ENCODE measurements at regions not wholly inside any gene's neighbourhood (a gene's known extent, or its start where the extent isn't known, plus 50 kb on each side); places are given as distances from the start of the nearest gene placed in this dataset.

GRCh38 chr19:27529158-27529557 is 1683.8 kb downstream of the UQCRFS1 start:
- TF ChIP-seq CTCF (IDR thresholded peaks at IDR 0.05) (no peak), POLR2A (IDR thresholded peaks at IDR 0.05) (no peak), POLR2AphosphoS5 (IDR thresholded peaks at IDR 0.05) (no peak), EP300 (IDR thresholded peaks at IDR 0.05) (no peak)
- no peak overlapping the region for H3K27ac ChIP-seq
- no peaks in the 10 kb centered on the region for H3K4me1 ChIP-seq
- DNase-seq: no peak
- ATAC-seq (ENCODE audit: low FRiP score in 2 of 2): no peak
- no peaks in the 10 kb centered on the region for H3K36me3 ChIP-seq
- peaks cover 14 to 88% (median 66%) of the 10 kb centered on the region in 4 donors for H3K9me3 ChIP-seq
- no peaks in the 10 kb centered on the region for H3K27me3 ChIP-seq
- H3K4me3 ChIP-seq: no peak overlapping the region
- WGBS, 2 donors: 31 to 35% methylated on average over 1 of the region's 1 CpG

GRCh38 chr19:27522223-27522622 is 1690.7 kb downstream of the UQCRFS1 start:
- no peaks in the 10 kb centered on the region for H3K36me3 ChIP-seq
- H3K4me3 ChIP-seq: no peak overlapping the region
- ATAC-seq (ENCODE audit: low FRiP score in 2 of 2) (no peak), DNase-seq (no peak)
- H3K9me3 ChIP-seq: peaks cover 0 to 55% (median 28%) of the 10 kb centered on the region in 4 donors
- H3K27ac ChIP-seq: no peak overlapping the region
- H3K4me1 ChIP-seq: no peaks in the 10 kb centered on the region
- TF ChIP-seq CTCF (IDR thresholded peaks at IDR 0.05): no peak
- TF ChIP-seq POLR2A (IDR thresholded peaks at IDR 0.05): no peak
- TF ChIP-seq EP300 (IDR thresholded peaks at IDR 0.05): no peak
- no peak for TF ChIP-seq POLR2AphosphoS5 (IDR thresholded peaks at IDR 0.05)
- H3K27me3 ChIP-seq: no peaks in the 10 kb centered on the region
